Naive B cell (primary cell): ENCODE measurements at regions not wholly inside any gene's neighbourhood (a gene's known extent, or its start where the extent isn't known, plus 50 kb on each side); places are given as distances from the start of the nearest gene placed in this dataset.
"Not testable (repeated sequence)": the region's sequence is repeated elsewhere in the genome, so short reads cannot be mapped to it uniquely, and the experiment has no call there.

Experiments
- ATAC-seq, 2 donors: fragments of 150-1000 bp; cut with Tn5 transposase; 2 replicates each; pipeline ENCODE4 v1.10.0; 2021; ENCODE audit warnings: low read depth in 2 of 2, mild to moderate bottlenecking in 2 of 2, moderate library complexity in 2 of 2
- DNase-seq: peaks from one replicate; pipeline ENCODE4 v3.0.0; 2022
- H3K27ac Mint-ChIP-seq, 6 donors: one replicate each; pipeline ENCODE4 v1.8.0; 2020 to 2022; ENCODE audit warnings: mild to moderate bottlenecking in 6 of 6, mixed read lengths in 6 of 6, moderate library complexity in 5 of 6, inconsistent platforms in 2 of 6
- H3K27me3 Mint-ChIP-seq, 3 donors: one replicate each; pipeline ENCODE4 v1.8.0; 2021 to 2022; ENCODE audit warnings: mixed read lengths in 3 of 3, mild to moderate bottlenecking in 1 of 3
- H3K36me3 Mint-ChIP-seq, 2 donors: one replicate each; pipeline ENCODE4 v1.8.0; 2020 to 2022; ENCODE audit warnings: mixed read lengths in 2 of 2, inconsistent platforms in 1 of 2, mild to moderate bottlenecking in 1 of 2
- H3K4me1 Mint-ChIP-seq, 3 donors: one replicate each; pipeline ENCODE4 v1.8.0; 2020 to 2022; ENCODE audit warnings: mixed read lengths in 3 of 3, inconsistent platforms in 1 of 3, mild to moderate bottlenecking in 1 of 3, moderate library complexity in 1 of 3
- H3K4me3 Mint-ChIP-seq, 8 donors: one replicate each; pipeline ENCODE4 v1.8.0; 2020 to 2022; ENCODE audit warnings: mild to moderate bottlenecking in 8 of 8, mixed read lengths in 8 of 8, moderate library complexity in 8 of 8, inconsistent platforms in 2 of 8
- H3K9me3 Mint-ChIP-seq, 7 donors: one replicate each; pipeline ENCODE4 v1.8.0; 2020 to 2022; ENCODE audit warnings: mixed read lengths in 7 of 7, mild to moderate bottlenecking in 5 of 7, inconsistent platforms in 2 of 7, moderate library complexity in 1 of 7

GRCh38 chr7:10767771-10768170 is 205.9 kb upstream of the PHF14 start:
- no peaks in the 10 kb centered on the region for H3K9me3 Mint-ChIP-seq
- H3K27ac Mint-ChIP-seq: no peak overlapping the region
- no peaks in the 10 kb centered on the region for H3K27me3 Mint-ChIP-seq
- no peaks in the 10 kb centered on the region for H3K36me3 Mint-ChIP-seq
- H3K4me3 Mint-ChIP-seq: no peak overlapping the region
- no peaks in the 10 kb centered on the region for H3K4me1 Mint-ChIP-seq
- DNase-seq: no peak
- ATAC-seq: no peak

DNA sequence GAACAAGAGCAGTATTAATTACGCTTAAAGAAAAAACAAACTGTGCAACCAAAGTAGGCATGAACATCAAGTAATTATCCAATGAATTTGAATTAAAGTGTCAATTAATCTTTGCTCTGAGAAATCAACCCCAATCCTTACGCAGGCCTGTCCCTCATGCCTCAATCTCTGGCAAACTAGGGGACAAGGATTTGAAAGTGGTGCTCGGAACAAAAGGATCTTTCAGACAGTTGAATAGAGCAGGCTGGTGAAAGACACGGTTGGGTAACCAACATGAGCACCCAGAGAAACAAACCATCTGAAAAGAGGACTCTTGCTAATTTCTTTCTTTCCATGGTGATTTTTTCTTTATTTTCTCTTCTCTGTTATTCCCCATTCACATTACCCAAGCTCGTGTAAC is 203.5 kb upstream of the PHF14 start:
- Mint-ChIP-seq H3K4me3 (no peak overlapping the region), H3K36me3 (no peaks in the 10 kb centered on the region), H3K27ac (no peak overlapping the region), H3K9me3 (no peaks in the 10 kb centered on the region), H3K27me3 (no peaks in the 10 kb centered on the region), H3K4me1 (no peaks in the 10 kb centered on the region)
- DNase-seq: no peak
- no peak for ATAC-seq

DNA sequence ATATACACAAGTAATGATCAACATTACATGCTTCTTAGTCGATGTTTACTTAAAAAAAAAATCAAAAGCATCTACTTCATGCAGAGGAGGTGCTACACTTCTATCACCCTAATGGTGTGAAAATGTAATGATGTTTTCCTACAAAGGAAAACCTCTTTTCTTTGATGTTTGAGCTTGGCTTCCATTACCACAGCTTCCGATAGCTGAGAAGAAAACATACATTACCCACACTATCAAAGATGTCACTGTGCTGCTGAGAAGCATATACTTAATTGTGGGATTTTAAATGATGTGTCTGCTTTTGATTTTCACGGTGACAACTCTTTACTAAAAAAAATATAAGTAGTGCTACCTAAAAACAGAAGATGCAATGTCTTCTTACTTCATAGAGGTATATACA is 200.2 kb upstream of the PHF14 start:
- DNase-seq (no peak), ATAC-seq (no peak)
- Mint-ChIP-seq H3K36me3 (no peaks in the 10 kb centered on the region), H3K27me3 (no peaks in the 10 kb centered on the region), H3K4me1 (no peaks in the 10 kb centered on the region), H3K4me3 (no peak overlapping the region), H3K9me3 (no peaks in the 10 kb centered on the region), H3K27ac (no peak overlapping the region)

GRCh38 chr7:10779465-10780399 is 193.9 kb upstream of the PHF14 start:
- Mint-ChIP-seq H3K9me3 (peaks cover 0 to 10% (median 6%) of the 10 kb centered on the region in 7 donors), H3K27ac (no peak overlapping the region), H3K36me3 (peaks cover 0 to 13% of the 10 kb centered on the region in 2 donors), H3K4me1 (no peaks in the 10 kb centered on the region), H3K27me3 (no peaks in the 10 kb centered on the region), H3K4me3 (no peak overlapping the region)
- DNase-seq (no peak), ATAC-seq (no peak)

- Mint-ChIP-seq H3K9me3 (peaks cover 0 to 10% (median 6%) of the 10 kb centered on the region in 7 donors), H3K27me3 (no peaks in the 10 kb centered on the region), H3K36me3 (peaks cover 0 to 13% of the 10 kb centered on the region in 2 donors), H3K4me3 (no peak overlapping the region), H3K27ac (no peak overlapping the region), H3K4me1 (no peaks in the 10 kb centered on the region)
- DNase-seq (no peak), ATAC-seq (no peak)
Observed at GRCh38 chr7:10780400-10780747, 193.3 kb upstream of the PHF14 start.

GRCh38 chr7:10786976-10787375 is 186.7 kb upstream of the PHF14 start:
- DNase-seq, H3K27me3 Mint-ChIP-seq, H3K27ac Mint-ChIP-seq, H3K4me3 Mint-ChIP-seq, H3K4me1 Mint-ChIP-seq, H3K9me3 Mint-ChIP-seq, ATAC-seq, H3K36me3 Mint-ChIP-seq: not testable (repeated sequence)

DNA sequence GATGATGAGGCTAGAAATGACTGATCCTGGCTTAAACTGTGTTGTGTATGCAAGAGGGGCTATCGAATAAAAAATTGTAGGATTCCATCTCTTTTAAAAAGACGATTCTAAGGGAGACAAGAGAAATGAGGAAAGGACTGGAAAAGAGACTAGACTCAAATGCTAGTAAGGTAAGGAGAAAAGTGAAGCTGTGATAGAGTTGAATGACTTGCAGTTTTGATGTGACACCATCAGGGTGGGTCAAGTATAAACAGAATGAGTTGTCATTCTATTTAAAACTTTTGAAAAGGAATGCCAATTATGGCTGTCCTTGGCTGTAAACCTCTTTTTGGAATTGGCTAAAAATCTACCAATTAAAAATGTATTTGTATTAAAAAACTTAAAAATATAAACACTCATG is 184.5 kb upstream of the PHF14 start:
- Mint-ChIP-seq H3K36me3 (no peaks in the 10 kb centered on the region), H3K4me1 (no peaks in the 10 kb centered on the region), H3K27ac (no peak overlapping the region), H3K27me3 (no peaks in the 10 kb centered on the region), H3K4me3 (no peak overlapping the region), H3K9me3 (peaks cover 0 to 2% (median 0%) of the 10 kb centered on the region in 7 donors)
- ATAC-seq (no peak), DNase-seq (no peak)

DNA sequence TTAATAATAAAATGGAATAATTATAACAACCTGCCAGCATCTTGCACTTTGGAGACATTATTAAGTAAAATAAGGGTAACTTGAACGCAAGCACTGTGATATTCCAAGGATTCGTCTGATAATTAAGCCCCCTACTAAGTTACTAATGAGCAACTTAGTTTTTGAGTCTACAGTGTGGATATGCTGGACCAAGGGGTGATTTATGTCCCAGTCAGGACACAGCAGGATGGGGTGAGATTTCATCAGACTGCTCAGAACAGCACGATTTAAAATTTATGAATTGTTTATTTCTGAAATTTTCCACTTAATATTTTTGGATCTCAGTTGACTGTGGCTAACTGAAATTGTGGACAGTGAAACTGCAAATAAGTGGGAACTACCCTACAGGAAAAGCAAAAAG is 182.8 kb upstream of the PHF14 start:
- no peak for DNase-seq
- ATAC-seq: no peak
- H3K4me1 Mint-ChIP-seq: no peaks in the 10 kb centered on the region
- H3K36me3 Mint-ChIP-seq: no peaks in the 10 kb centered on the region
- no peak overlapping the region for H3K27ac Mint-ChIP-seq
- no peaks in the 10 kb centered on the region for H3K27me3 Mint-ChIP-seq
- peaks cover 0 to 8% (median 0%) of the 10 kb centered on the region in 7 donors for H3K9me3 Mint-ChIP-seq
- H3K4me3 Mint-ChIP-seq: no peak overlapping the region

DNA sequence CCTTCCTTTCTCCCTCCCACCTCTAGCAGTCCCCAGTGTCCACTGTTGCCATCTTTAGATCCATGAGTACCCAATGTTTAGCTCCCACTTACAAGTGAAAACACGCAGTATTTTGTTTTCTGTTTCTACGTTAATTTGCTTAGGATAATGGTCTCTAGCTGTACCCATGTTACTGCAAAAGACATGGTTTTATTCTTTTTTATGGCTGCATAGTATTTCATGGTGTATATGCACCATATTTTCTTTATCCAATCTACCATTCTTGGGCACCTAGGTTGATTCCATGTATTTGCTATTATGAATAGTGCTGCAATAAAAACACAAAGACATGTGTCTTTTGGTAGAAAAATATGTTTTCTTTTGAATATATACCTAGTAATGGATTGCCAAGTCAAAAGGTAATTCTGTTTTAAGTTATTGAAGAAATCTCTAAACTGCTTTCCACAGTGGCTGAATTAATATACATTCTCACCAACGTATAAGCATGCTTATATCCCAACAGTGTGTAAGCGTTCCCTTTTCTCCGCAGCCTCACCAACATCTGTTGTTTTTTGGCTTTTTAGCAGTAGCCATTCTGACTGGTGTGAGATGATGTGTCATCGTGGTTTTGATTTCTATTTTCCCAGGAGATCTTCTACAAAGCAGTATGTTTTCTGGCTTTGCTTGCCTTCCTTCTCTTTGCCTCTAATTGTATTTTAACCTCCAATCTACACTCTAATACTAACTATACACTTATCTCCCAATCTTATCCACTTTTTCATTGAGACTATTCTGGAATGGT is 179.5 kb upstream of the PHF14 start:
- no peak overlapping the region for H3K4me3 Mint-ChIP-seq
- no peak overlapping the region for H3K27ac Mint-ChIP-seq
- peaks cover 0 to 12% (median 0%) of the 10 kb centered on the region in 7 donors for H3K9me3 Mint-ChIP-seq
- H3K27me3 Mint-ChIP-seq: peaks cover 0 to 4% (median 0%) of the 10 kb centered on the region in 3 donors
- H3K4me1 Mint-ChIP-seq: no peaks in the 10 kb centered on the region
- DNase-seq: no peak
- ATAC-seq: no peak
- H3K36me3 Mint-ChIP-seq: no peaks in the 10 kb centered on the region

- DNase-seq: no peak
- H3K4me1 Mint-ChIP-seq: no peaks in the 10 kb centered on the region
- no peak overlapping the region for H3K27ac Mint-ChIP-seq
- peaks cover 0 to 4% (median 0%) of the 10 kb centered on the region in 3 donors for H3K27me3 Mint-ChIP-seq
- H3K4me3 Mint-ChIP-seq: no peak overlapping the region
- H3K36me3 Mint-ChIP-seq: no peaks in the 10 kb centered on the region
- ATAC-seq: no peak
- peaks cover 0 to 12% (median 0%) of the 10 kb centered on the region in 7 donors for H3K9me3 Mint-ChIP-seq
Observed at GRCh38 chr7:10797157-10797556, 176.5 kb upstream of the PHF14 start.

GRCh38 chr7:10798044-10798443 is 175.6 kb upstream of the PHF14 start:
- ATAC-seq (no peak), DNase-seq (no peak)
- Mint-ChIP-seq H3K9me3 (peaks cover 0 to 12% (median 0%) of the 10 kb centered on the region in 7 donors), H3K27me3 (peaks cover 0 to 4% (median 0%) of the 10 kb centered on the region in 3 donors), H3K27ac (no peak overlapping the region), H3K4me1 (no peaks in the 10 kb centered on the region), H3K36me3 (no peaks in the 10 kb centered on the region), H3K4me3 (no peak overlapping the region)

GRCh38 chr7:10799475-10799874 is 174.2 kb upstream of the PHF14 start:
- DNase-seq (no peak), ATAC-seq (no peak)
- Mint-ChIP-seq H3K27me3 (peaks cover 0 to 4% (median 0%) of the 10 kb centered on the region in 3 donors), H3K27ac (no peak overlapping the region), H3K4me3 (no peak overlapping the region), H3K9me3 (peaks cover 0 to 10% (median 0%) of the 10 kb centered on the region in 7 donors), H3K36me3 (no peaks in the 10 kb centered on the region), H3K4me1 (no peaks in the 10 kb centered on the region)

GRCh38 chr7:10802011-10802410 is 171.7 kb upstream of the PHF14 start:
- Mint-ChIP-seq H3K27me3 (peaks cover 0 to 4% (median 0%) of the 10 kb centered on the region in 3 donors), H3K4me1 (no peaks in the 10 kb centered on the region), H3K27ac (no peak overlapping the region), H3K4me3 (no peak overlapping the region), H3K9me3 (no peaks in the 10 kb centered on the region), H3K36me3 (no peaks in the 10 kb centered on the region)
- DNase-seq (no peak), ATAC-seq (no peak)

GRCh38 chr7:10802526-10802925 is 171.1 kb upstream of the PHF14 start:
- peaks cover 0 to 4% (median 0%) of the 10 kb centered on the region in 3 donors for H3K27me3 Mint-ChIP-seq
- ATAC-seq (no peak), DNase-seq (no peak)
- no peaks in the 10 kb centered on the region for H3K36me3 Mint-ChIP-seq
- H3K9me3 Mint-ChIP-seq: no peaks in the 10 kb centered on the region
- no peaks in the 10 kb centered on the region for H3K4me1 Mint-ChIP-seq
- no peak overlapping the region for H3K27ac Mint-ChIP-seq
- H3K4me3 Mint-ChIP-seq: no peak overlapping the region
